Activated CD8-positive, alpha-beta memory T cell treated with anti-CD3 and anti-CD28 coated beads for 4 hours (primary cell): ENCODE measurements at regions not wholly inside any gene's neighbourhood (a gene's known extent, or its start where the extent isn't known, plus 50 kb on each side); places are given as distances from the start of the nearest gene placed in this dataset.
"Not testable (repeated sequence)": the region's sequence is repeated elsewhere in the genome, so short reads cannot be mapped to it uniquely, and the experiment has no call there.

Experiments
- DNase-seq, 2 donors: peaks; one replicate each; pipeline ENCODE4 v3.0.0-alpha.2; 2020; ENCODE audit warnings: low read depth in 2 of 2

DNA sequence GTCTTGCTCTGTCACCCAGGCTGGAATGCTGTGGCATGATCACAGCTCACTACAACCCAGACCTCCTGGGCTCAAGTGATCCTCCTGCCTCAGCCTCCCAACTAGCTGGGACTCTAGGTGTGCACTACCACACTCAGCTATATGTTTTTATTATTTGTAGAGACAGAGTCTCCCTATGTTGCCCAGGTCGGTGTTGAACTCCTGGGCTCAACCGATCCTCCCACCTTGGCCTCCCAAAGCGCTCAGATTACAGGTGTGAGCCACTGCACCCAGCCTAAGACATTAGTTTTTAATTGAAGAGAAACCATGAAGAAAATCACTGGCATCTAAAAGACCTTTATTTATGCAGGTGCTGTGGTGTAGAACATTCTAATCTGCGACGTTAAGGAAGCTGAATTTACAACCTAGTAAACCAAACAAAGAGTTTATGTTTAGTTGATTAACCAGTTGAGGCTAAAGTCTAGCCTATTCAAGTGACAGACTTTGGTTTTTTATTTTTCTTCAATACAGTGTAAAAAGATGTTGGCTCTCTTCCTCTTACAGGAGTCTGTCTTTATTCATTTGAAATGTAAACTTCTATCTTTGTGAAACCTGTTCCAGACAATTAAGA is 52.5 kb upstream of the NBL1 start:
- DNase-seq: no peak

- DNase-seq: no peak
Observed at GRCh38 chr1:19585507-19585906, 58.6 kb upstream of the NBL1 start.

DNA sequence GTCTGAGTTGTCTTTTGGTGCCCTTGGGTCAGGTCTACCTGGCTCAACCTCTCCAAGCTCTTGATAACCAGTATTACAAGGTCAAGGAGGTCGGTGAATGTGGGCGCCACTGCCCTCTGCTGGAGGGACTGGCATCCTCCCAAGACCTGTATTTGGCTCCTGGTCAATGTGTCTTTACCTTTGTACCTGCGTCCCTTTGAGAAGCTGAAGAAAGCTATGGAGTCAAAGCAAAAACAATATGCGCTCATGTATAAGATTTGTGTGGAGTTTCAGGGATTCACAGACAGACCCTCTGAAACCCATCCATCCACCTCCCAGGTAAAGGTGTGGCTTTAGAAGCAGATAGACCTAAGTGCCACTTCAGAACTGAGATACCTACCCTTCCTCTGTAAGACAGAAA is 61.8 kb upstream of the NBL1 start:
- DNase-seq: peak; percentile 46 to 54

DNA sequence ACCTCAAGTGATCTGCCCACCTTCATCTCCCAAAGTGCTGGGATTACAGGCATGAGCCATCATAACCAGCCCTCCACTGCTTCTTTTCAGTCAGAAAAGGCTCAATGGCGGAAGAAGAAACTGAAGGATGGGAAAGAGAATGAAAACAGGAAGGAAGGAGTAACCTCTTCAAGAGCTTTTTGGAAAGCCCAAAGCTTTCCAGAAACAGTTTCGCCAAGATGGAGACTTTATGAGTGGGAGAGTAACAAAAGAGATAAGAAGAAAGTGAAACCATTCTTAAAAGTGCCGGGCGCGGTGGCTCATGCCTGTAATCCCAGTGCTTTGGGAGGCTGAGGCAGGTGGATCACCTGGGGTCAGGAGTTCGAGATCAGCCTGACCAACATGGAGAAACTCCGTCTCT is 62.7 kb upstream of the NBL1 start:
- no peak for DNase-seq

DNA sequence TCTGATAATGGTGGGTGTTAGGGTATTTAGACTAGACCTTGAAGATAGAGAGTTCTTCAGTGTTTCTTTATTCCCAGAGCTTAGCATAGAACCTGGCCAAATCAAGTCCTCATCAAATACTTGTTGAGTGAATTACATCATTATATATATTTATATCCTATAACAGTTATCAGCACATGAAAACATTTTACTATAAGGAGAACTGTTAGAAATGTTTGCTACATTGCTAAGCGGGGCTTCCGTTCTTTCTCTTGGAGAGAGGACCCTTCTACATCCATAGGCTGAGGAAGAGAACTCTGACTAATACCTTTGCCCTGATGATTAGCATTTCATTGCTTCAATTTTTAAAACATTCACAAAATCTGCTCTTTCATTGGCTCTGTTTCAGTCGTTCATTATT is 66.5 kb upstream of the NBL1 start:
- no peak for DNase-seq

- no peak for DNase-seq
Observed at GRCh38 chr1:19577036-19577435, 67.1 kb upstream of the NBL1 start.

DNA sequence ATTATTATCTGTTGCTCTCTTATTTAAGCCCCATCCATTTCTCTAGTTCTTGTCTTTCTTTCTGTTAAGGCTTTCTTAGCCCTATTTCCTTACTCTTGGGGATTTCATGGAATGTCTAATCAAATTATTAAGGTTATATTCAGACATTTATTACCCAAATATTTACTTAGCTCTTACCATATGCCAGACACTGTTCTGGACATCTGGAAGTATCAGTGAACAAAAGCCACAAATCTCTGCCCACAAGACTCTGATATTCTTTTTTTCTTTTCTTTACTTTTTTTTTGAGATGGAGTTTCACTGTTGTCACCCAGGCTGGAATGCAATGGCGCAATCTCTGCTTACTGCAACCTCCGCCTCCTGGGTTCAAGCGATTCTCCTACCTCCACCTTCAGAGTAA is 74.3 kb upstream of the NBL1 start:
- DNase-seq: no peak

DNA sequence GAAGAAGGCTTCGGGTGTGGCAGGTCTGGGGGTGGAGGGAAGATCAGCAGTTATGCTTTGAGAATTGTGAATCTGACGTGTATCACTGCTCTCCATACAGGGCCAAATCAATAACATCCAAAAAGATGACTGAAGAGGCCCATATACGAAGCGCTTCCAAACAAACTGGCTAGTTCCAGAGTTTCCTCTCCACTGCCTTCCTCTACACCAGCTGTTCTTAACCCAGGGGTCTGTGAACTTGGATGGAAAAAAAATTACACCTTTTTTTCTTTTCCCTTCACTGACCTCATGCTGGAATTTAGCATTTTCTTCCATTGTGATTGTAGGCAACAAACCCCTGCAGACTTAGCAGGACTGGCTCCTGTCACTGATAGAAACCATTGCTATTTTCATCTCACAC is 77.1 kb upstream of the NBL1 start:
- DNase-seq: no peak

DNA sequence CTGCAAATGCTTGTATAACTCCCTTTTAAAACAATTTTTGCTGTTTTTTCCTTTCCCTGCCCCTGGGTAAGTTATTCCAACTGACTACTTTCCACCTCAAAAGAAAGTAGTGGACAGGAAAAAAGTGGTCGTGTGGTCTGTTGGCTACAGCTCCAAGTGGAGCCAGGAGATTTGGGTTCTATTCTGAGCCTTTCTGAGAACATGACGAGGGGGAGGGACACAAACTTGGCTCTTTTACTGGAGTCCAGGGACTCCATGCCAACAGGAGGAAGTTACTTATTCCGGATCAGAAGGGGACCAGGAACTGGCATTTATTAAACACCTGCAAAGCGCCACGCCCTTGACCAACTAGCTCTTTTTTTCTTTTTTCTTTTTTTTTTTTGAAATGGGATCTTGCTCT is 79.0 kb upstream of the CAPZB start:
- no peak for DNase-seq

DNA sequence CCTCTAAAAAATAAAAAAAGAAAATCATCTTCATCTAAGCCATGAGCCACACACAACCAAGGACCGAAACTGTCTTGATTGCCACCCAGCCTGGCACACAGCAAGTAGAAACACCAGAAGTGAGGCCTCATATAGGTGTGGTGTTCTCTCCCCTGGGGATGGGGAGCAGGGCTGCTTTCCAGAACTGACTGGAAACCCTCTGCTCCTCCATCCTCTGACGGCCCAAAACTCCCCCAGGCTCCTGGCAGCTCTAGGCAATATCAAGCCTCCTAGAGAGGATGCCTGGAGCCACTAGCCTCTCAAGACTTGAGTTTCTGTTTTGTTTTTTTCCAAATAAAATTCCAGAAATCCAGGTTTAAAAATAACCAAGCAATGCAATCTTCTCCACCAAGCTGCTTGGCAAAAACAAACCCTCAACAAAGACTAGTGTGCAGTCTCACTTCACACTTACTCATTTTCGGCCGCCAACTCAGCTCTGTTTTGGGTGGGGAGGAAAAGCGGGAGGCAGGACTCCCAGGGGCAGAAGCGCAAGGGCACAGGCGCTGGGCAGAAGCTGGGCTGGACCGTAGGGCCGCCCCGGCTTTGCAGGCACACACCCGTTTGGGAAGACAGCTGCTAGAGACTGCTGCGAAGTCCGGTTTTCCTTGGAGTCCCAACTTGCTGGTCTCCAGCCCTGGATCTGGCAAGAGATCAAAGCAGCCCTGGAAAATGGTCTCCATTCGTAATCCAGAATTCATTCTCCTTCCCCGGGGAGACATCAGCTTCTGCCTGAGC is 78.2 kb upstream of the CAPZB start:
- no peak for DNase-seq

GRCh38 chr1:19562847-19563246 is 77.5 kb upstream of the CAPZB start:
- DNase-seq: no peak

GRCh38 chr1:19560480-19560879 is 75.1 kb upstream of the CAPZB start:
- no peak for DNase-seq

DNA sequence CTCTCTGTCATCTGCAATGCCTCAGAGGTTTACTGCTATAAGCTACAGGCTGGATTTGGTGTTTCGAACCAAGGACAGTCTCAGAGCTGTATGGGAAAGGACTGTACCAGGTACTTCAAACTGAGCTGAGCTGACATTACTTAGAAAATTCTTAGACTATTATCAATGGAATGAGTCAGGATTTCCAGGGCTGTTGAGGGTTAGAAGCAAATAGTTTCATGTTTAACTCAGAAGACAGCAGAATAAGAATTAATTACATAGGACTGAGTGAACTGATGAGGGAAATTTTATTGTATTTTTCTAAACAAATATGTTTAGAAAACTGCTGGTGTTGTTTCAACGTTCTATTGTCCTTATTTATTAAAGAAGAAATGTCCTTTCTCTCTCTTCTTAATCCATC is 74.3 kb upstream of the CAPZB start:
- DNase-seq: no peak

DNA sequence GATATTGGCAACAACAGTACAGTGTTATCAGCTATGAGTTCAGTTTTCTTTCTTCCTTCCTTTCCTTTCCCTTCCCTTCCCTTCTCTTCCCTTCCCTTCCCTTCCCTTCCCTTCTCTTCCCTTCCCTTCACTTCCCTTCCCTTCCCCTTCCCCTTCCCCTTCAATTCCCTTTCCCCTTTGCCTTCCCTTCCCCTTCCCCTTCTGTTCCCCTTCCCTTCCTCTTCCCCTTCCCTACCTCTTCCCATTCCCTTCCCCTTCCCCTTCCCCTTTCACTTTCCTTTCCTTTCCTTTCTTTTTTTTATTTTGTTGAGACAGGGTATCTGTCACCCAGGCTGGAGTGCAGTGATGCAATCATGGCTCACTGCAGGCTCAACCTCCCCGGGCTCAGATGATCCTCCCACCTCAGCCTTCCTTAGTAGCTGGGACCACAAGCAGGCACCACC is 72.3 kb upstream of the CAPZB start:
- no peak for DNase-seq

DNA sequence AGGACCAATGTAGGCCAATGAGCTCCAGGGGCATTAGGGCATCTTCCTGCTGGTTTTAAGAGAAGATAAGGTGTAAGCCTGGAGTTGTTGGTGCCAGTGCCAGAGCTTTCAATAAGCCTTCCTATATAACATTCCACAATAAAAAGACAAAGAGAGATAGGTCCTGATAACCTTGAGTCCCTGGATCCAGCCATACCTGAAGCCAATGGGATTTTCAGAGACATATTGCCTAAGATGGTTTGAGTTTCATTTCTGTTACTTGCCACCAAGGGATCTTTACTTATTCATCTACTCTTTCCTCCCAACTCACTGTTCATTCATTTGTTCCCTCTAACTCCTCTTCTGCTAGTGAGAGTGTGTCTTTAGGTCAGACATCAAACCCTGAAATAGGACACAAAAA is 68.8 kb upstream of the CAPZB start:
- no peak for DNase-seq

DNA sequence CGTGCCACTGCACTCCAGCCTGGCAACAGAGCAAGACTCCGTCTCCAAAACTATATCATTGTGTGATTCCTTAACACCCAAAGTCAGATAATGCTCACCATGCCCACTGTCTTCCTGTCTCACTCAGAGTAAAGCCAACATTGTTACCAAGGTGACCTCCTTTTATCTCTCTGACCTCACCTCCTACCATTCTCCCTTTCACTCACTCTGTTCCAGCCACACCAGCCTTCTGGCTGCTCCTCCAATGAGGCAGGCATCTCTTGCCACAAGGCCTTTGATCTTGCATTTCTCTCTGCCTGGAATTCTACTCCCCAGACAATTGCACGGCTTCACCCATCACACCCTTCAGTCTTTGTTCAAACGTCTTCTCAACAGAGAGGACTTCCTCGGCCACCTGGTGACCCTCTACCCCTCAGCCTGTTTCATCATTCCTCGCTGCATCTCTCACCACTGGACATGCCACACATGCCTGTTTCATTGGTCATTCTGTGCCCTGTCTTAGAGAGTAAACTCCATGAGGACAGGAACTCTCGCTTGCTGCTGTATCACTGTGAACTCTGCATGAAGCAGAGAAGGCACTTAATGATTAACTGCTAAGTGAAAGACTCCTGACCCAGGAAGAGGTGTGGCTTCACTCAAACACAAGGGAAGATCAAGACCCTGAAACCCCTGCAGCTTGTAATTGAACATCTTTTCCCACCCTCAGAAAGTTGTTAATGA is 67.1 kb upstream of the CAPZB start:
- no peak for DNase-seq

DNA sequence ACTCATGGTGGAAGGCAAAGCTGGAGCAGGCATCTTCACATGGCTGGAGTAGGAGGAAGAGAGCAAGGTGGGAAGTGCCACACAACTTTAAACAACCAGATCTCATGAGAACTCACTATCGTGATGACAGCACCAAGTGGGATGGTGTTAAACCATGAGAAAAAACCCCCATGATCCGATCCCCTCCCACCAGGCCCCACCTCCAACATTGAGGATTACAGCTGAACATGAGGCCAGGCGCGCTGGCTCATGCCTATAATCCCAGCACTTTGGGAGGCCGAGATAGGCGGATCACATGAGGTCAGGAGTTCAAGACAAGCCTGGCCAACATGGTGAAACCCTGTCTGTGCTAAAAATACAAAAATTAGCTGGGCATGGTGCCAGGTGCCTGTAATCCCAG is 66.5 kb upstream of the CAPZB start:
- DNase-seq: not testable (repeated sequence)

DNA sequence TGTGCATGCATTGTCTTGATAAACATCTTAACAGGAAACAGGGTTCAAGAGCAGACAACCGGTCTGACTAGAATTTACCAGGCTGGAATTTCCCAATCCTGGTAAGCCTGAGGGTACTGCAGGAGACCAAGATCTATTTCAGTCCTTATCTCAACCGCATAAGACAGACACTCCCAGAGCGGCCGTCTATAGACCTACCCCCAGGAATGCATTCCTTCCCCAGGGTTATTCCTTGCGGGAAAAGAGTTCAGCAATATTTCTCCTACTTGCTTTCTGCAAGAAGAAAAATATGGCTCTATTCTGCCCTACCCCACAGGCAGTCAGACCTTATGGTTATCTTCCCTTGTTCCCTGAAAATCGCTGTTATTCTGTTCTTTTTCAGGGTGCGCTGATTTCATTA is 65.1 kb upstream of the CAPZB start:
- DNase-seq: not testable (repeated sequence)

DNA sequence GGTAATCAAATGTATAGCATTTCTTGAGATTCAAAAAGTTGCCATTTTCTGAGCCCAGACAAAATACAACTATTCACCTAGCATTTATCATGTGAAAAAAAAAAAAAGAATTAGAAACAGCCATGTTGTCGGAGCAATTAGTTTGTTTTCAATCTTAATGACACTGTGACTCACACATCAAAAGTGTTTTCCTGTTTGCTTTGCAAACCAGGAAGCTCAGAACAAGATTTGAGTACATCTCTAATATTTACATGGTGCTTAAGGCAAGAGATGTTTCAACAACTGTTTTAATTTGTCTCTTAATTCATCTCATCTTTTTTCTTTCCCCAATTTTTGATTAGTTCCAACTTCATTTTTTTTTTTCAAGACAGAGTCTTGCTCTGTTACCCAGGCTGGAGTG is 62.5 kb upstream of the CAPZB start:
- no peak for DNase-seq

GRCh38 chr1:19536519-19536918 is 51.2 kb upstream of the CAPZB start:
- no peak for DNase-seq

DNA sequence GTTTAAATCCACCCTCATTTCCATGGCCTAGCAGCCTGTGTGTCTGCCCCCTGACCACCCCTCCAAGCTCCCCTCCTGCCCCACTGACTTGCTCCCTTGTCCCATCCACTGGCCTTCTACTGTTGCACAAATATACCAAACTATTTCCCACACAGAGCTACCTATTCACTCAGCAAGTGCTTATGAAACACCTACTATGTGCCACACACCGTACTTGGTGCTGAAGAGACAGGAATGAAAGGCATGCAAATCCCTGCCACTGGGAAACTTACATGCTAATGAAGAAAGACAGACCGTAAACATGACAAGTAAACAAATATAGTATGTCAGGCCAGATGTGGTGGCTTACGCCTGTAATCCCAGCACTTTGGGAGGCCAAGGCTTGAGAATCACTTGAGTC is 49.9 kb upstream of the CAPZB start:
- no peak for DNase-seq
